BE2C (cell line): ENCODE measurements at regions not wholly inside any gene's neighbourhood (a gene's known extent, or its start where the extent isn't known, plus 50 kb on each side); places are given as distances from the start of the nearest gene placed in this dataset.
A peak's percentile ranks its signal among the peaks of the same experiment; 100 is the strongest.
"Not testable (repeated sequence)": the region's sequence is repeated elsewhere in the genome, so short reads cannot be mapped to it uniquely, and the experiment has no call there.

Experiments
- DNase-seq: peaks from one replicate; pipeline ENCODE4 v3.0.0-alpha.2; 2020
- H3K27me3 ChIP-seq: fragments of 250-450 bp; sonication (Bioruptor Pico); 2 replicates; pipeline ENCODE4 v1.5.1; 2020; ENCODE audit warnings: mild to moderate bottlenecking
- H3K36me3 ChIP-seq: fragments of 250-450 bp; sonication (Bioruptor Pico); 2 replicates; pipeline ENCODE4 v1.5.1; 2020; ENCODE audit warnings: mild to moderate bottlenecking
- H3K4me1 ChIP-seq: fragments of 250-450 bp; sonication (Bioruptor Pico); 2 replicates; pipeline ENCODE4 v1.5.1; 2020
- H3K4me3 ChIP-seq: 2 replicates; pipeline ENCODE4 v1.5.1; 2011; ENCODE audit warnings: low read depth, low read length
- H3K9me3 ChIP-seq: fragments of 250-450 bp; sonication (Bioruptor Pico); 2 replicates; pipeline ENCODE4 v1.5.1; 2020
- CTCF ChIP-seq: IDR thresholded peaks from 2 replicates; pipeline ENCODE4 v1.5.1; 2012; ENCODE audit warnings: mild to moderate bottlenecking, low read depth, low read length

GRCh38 chr2:192499476-192499875, 304.7 kb upstream of the TMEFF2 start:
- no peaks in the 10 kb centered on the region for H3K4me1 ChIP-seq
- no peaks in the 10 kb centered on the region for H3K9me3 ChIP-seq
- H3K36me3 ChIP-seq: no peaks in the 10 kb centered on the region
- H3K27me3 ChIP-seq: no peaks in the 10 kb centered on the region
- peak; percentile 13 for DNase-seq
- TF ChIP-seq CTCF: no peak
- H3K4me3 ChIP-seq: no peak overlapping the region

- DNase-seq: no peak
- no peak for TF ChIP-seq CTCF
- no peaks in the 10 kb centered on the region for H3K27me3 ChIP-seq
- no peaks in the 10 kb centered on the region for H3K4me1 ChIP-seq
- H3K36me3 ChIP-seq: no peaks in the 10 kb centered on the region
- no peak overlapping the region for H3K4me3 ChIP-seq
- H3K9me3 ChIP-seq: no peaks in the 10 kb centered on the region
These were observed 304.0 kb upstream of the TMEFF2 start for GRCh38 chr2:192498747-192499146.

GRCh38 chr2:192488158-192488557, 293.4 kb upstream of the TMEFF2 start:
- DNase-seq, H3K27me3 ChIP-seq, H3K36me3 ChIP-seq, H3K9me3 ChIP-seq, H3K4me3 ChIP-seq, H3K4me1 ChIP-seq: not testable (repeated sequence)

- no peaks in the 10 kb centered on the region for H3K4me1 ChIP-seq
- H3K4me3 ChIP-seq: no peak overlapping the region
- no peak for DNase-seq
- H3K36me3 ChIP-seq: no peaks in the 10 kb centered on the region
- TF ChIP-seq CTCF: no peak
- no peaks in the 10 kb centered on the region for H3K27me3 ChIP-seq
- H3K9me3 ChIP-seq: no peaks in the 10 kb centered on the region
These were observed 292.9 kb upstream of the TMEFF2 start for GRCh38 chr2:192487636-192488035.

- no peak for TF ChIP-seq CTCF
- Histone ChIP-seq H3K4me3 (no peak overlapping the region), H3K36me3 (no peaks in the 10 kb centered on the region), H3K4me1 (no peaks in the 10 kb centered on the region), H3K27me3 (no peaks in the 10 kb centered on the region), H3K9me3 (no peaks in the 10 kb centered on the region)
- DNase-seq: no peak
These were observed 290.2 kb upstream of the TMEFF2 start for GRCh38 chr2:192484903-192485302.

- DNase-seq: no peak
- H3K27me3 ChIP-seq: no peaks in the 10 kb centered on the region
- H3K4me1 ChIP-seq: no peaks in the 10 kb centered on the region
- H3K4me3 ChIP-seq: no peak overlapping the region
- no peaks in the 10 kb centered on the region for H3K36me3 ChIP-seq
- no peak for TF ChIP-seq CTCF
- H3K9me3 ChIP-seq: no peaks in the 10 kb centered on the region
These were observed 286.3 kb upstream of the TMEFF2 start for GRCh38 chr2:192480984-192481383.

GRCh38 chr2:192473331-192473730, 278.6 kb upstream of the TMEFF2 start:
- no peak for DNase-seq
- H3K27me3 ChIP-seq: no peaks in the 10 kb centered on the region
- H3K36me3 ChIP-seq: no peaks in the 10 kb centered on the region
- no peaks in the 10 kb centered on the region for H3K4me1 ChIP-seq
- no peaks in the 10 kb centered on the region for H3K9me3 ChIP-seq
- no peak for TF ChIP-seq CTCF
- no peak overlapping the region for H3K4me3 ChIP-seq
